ENCODE measurements at regions not wholly inside any gene's neighbourhood (a gene's known extent, or its start where the extent isn't known, plus 50 kb on each side); places are given as distances from the start of the nearest gene placed in this dataset.

DNA sequence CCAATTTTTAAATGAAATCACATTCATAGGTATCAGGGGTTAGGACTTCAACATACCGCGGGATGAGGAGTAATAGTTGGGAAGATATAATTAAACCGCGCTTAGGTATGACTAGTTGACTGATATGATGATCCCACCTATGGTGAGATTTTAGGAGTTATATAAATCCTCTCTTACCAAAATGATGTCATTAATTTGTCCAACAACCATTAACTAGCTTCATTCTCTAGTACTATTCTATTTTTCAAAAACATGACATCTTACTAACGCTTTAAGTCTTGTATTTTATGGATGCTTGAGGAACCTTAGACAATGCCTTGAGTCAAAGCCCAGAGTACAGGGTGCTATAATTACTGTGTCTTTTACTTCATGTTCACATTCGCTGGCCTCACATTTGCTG, 59.6 kb upstream of the PIK3R1 start:
- H3K4me2 ChIP-seq (ENCODE audit: insufficient read depth, insufficient read length, low read length), result no peak overlapping the region
- no peak overlapping the region for H2AK5ac ChIP-seq (ENCODE audit: insufficient read length, low read length)
- H3K36me3 Mint-ChIP-seq (ENCODE audit: insufficient read depth in 1 of 3, low read depth in 3 of 3), result no peaks in the 10 kb centered on the region
- no peak overlapping the region for H2AFZ ChIP-seq (ENCODE audit: low read length)
- H2BK120ac ChIP-seq (ENCODE audit: low read depth, low read length, poor library complexity, severe bottlenecking), result no peak overlapping the region
- no peak overlapping the region for H3K9ac ChIP-seq (ENCODE audit: extremely low read depth, insufficient read length, low read length)
- no peak overlapping the region for H3T11ph ChIP-seq (ENCODE audit: low read length)
- H4K8ac ChIP-seq (replicated peaks; ENCODE audit: insufficient read length, low read depth, low read length), result no peak overlapping the region
- no peak overlapping the region for H2BK15ac ChIP-seq (ENCODE audit: low read depth, low read length)
- no peak overlapping the region for H4K5ac ChIP-seq (ENCODE audit: insufficient read length, low read depth, low read length)
- H3K27ac Mint-ChIP-seq, result no peak overlapping the region
- H3K9me3 ChIP-seq (ENCODE audit: control insufficient read depth, low read depth, low read length), result no peaks in the 10 kb centered on the region
- no CpG with 5 or more reads among the region's 6 CpGs for WGBS (ENCODE audit: extremely low coverage, insufficient read length, low lambda C conversion rate)
- H3K27me3 ChIP-seq (ENCODE audit: insufficient read depth, low read length), result no peaks in the 10 kb centered on the region
- H4K91ac ChIP-seq (ENCODE audit: insufficient read length, low read depth, low read length), result no peak overlapping the region
- no peak overlapping the region for H3K23ac ChIP-seq (ENCODE audit: insufficient read length, low read depth, low read length)
- TF ChIP-seq, protein P1, sequence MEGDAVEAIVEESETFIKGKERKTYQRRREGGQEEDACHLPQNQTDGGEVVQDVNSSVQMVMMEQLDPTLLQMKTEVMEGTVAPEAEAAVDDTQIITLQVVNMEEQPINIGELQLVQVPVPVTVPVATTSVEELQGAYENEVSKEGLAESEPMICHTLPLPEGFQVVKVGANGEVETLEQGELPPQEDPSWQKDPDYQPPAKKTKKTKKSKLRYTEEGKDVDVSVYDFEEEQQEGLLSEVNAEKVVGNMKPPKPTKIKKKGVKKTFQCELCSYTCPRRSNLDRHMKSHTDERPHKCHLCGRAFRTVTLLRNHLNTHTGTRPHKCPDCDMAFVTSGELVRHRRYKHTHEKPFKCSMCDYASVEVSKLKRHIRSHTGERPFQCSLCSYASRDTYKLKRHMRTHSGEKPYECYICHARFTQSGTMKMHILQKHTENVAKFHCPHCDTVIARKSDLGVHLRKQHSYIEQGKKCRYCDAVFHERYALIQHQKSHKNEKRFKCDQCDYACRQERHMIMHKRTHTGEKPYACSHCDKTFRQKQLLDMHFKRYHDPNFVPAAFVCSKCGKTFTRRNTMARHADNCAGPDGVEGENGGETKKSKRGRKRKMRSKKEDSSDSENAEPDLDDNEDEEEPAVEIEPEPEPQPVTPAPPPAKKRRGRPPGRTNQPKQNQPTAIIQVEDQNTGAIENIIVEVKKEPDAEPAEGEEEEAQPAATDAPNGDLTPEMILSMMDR (conservative IDR thresholded peaks at IDR 0.05), result no peak
- H3K27me3 Mint-ChIP-seq (ENCODE audit: low read depth), result no peaks in the 10 kb centered on the region
- H2BK5ac ChIP-seq (ENCODE audit: insufficient read length, low read length), result no peak overlapping the region
- H3K27ac ChIP-seq (ENCODE audit: insufficient read length, low read depth, low read length), result no peak overlapping the region
- no peak overlapping the region for H2BK12ac ChIP-seq (ENCODE audit: insufficient read length, low read depth, low read length)
- H3K79me1 ChIP-seq (ENCODE audit: insufficient read depth, low read depth, low read length, poor library complexity, severe bottlenecking), result no peaks in the 10 kb centered on the region
- H4K20me1 ChIP-seq (ENCODE audit: control insufficient read depth, insufficient read depth, insufficient read length), result no peaks in the 10 kb centered on the region
- no peak overlapping the region for H2BK20ac ChIP-seq (ENCODE audit: low read depth, low read length, poor library complexity, severe bottlenecking)
- H3K4me1 ChIP-seq (ENCODE audit: insufficient read depth, low read length), result no peaks in the 10 kb centered on the region; the same call in 1 of the 2 replicates
- no peaks in the 10 kb centered on the region for H3K9me3 Mint-ChIP-seq
- H3K56ac ChIP-seq (ENCODE audit: insufficient read length, low read depth, low read length), result no peak overlapping the region
- no peak overlapping the region for H3K18ac ChIP-seq (ENCODE audit: insufficient read length, low read depth, low read length)
- no peaks in the 10 kb centered on the region for H3K79me2 ChIP-seq (ENCODE audit: insufficient read depth, low read length)
- no peaks in the 10 kb centered on the region for H3K23me2 ChIP-seq (ENCODE audit: insufficient read length, low read depth, low read length, poor library complexity, severe bottlenecking)
- H3K4me1 Mint-ChIP-seq, result peaks cover 15 to 19% of the 10 kb centered on the region in 2 experiments
- H3K4me3 Mint-ChIP-seq, result no peak overlapping the region
- no peak overlapping the region for H3K4ac ChIP-seq (ENCODE audit: low read depth, low read length)
- no peak for DNase-seq
- no peak overlapping the region for H3K14ac ChIP-seq (ENCODE audit: insufficient read depth, low read length)
